Activated naive CD4-positive, alpha-beta T cell treated with anti-CD3 and anti-CD28 coated beads, Interleukin-2, amount 10 ng/mL, durations not matched to agents 7 days and 5 days (primary cell): ENCODE measurements at regions not wholly inside any gene's neighbourhood (a gene's known extent, or its start where the extent isn't known, plus 50 kb on each side); places are given as distances from the start of the nearest gene placed in this dataset.

Experiments
- CTCF ChIA-PET: fragments of 350-600 bp; sonication (Branson Sonifier 250); formaldehyde crosslinking; loops from one replicate; lab custom pipeline; 2021; ENCODE audit warnings: antibody characterized with exemption; lab: Charles Lee
- DNase-seq: peaks from one replicate; pipeline ENCODE4 v3.0.0-alpha.2; 2020
- H3K27ac Mint-ChIP-seq: one replicate; pipeline ENCODE4 v1.8.0; 2021; ENCODE audit warnings: mild to moderate bottlenecking, moderate library complexity, mixed read lengths
- H3K27me3 Mint-ChIP-seq: one replicate; pipeline ENCODE4 v1.8.0; 2021; ENCODE audit warnings: mild to moderate bottlenecking, mixed read lengths
- H3K36me3 Mint-ChIP-seq: one replicate; pipeline ENCODE4 v1.8.0; 2021; ENCODE audit warnings: mixed read lengths
- H3K4me1 Mint-ChIP-seq: one replicate; pipeline ENCODE4 v1.8.0; 2021; ENCODE audit warnings: mixed read lengths
- H3K4me3 Mint-ChIP-seq: one replicate; pipeline ENCODE4 v1.8.0; 2021; ENCODE audit warnings: mild to moderate bottlenecking, moderate library complexity, mixed read lengths
- H3K9me3 Mint-ChIP-seq: one replicate; pipeline ENCODE4 v1.8.0; 2021; ENCODE audit warnings: mixed read lengths

GRCh38 chr5:143498821-143499220 is 95.3 kb upstream of the NR3C1 start:
- Mint-ChIP-seq H3K36me3 (no peaks in the 10 kb centered on the region), H3K27ac (no peak overlapping the region), H3K9me3 (no peaks in the 10 kb centered on the region), H3K27me3 (no peaks in the 10 kb centered on the region), H3K4me3 (no peak overlapping the region), H3K4me1 (no peaks in the 10 kb centered on the region)
- DNase-seq, result no peak
- CTCF ChIA-PET, result no interaction called here

DNA sequence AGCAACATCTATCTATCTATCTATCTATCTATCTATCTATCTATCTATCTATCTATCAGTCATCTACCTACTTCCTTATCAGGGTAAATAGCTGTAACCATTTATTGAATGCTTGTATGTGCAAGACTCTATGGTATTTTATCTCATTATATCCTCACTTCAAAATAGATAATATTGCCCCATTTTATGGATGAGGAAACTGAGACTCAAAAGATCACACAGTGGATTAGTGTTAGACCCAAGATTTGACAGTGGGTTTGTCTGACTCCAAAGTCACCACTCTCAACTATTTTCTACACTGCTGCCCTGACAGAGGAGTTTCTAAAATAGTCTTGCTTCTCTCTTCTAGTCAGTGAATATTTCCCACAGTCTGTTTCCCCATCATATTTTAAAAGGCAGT is 94.3 kb upstream of the NR3C1 start:
- Mint-ChIP-seq H3K27me3 (no peaks in the 10 kb centered on the region), H3K4me1 (no peaks in the 10 kb centered on the region), H3K27ac (no peak overlapping the region), H3K4me3 (no peak overlapping the region), H3K36me3 (no peaks in the 10 kb centered on the region), H3K9me3 (no peaks in the 10 kb centered on the region)
- DNase-seq, result no peak
- CTCF ChIA-PET, result interaction anchor here (0.5 kb wide), 1 partner anchor 26 kb away, joined by 3 read pairs; no protein-coding TSS in a partner anchor

- H3K9me3 Mint-ChIP-seq, result no peaks in the 10 kb centered on the region
- CTCF ChIA-PET, result no interaction called here
Observed at GRCh38 chr5:143496943-143497342, 93.5 kb upstream of the NR3C1 start.

GRCh38 chr5:143495821-143496275 is 92.4 kb upstream of the NR3C1 start:
- DNase-seq, result no peak
- Mint-ChIP-seq H3K4me1 (no peaks in the 10 kb centered on the region), H3K36me3 (no peaks in the 10 kb centered on the region), H3K27ac (no peak overlapping the region), H3K27me3 (no peaks in the 10 kb centered on the region), H3K4me3 (no peak overlapping the region), H3K9me3 (no peaks in the 10 kb centered on the region)
- CTCF ChIA-PET, result no interaction called here

More at GRCh38 chr5:143496943-143497342, 93.5 kb upstream of the NR3C1 start:
- DNase-seq, result no peak
- Mint-ChIP-seq H3K27me3 (no peaks in the 10 kb centered on the region), H3K4me3 (no peak overlapping the region), H3K27ac (no peak overlapping the region), H3K36me3 (no peaks in the 10 kb centered on the region), H3K4me1 (no peaks in the 10 kb centered on the region)

DNA sequence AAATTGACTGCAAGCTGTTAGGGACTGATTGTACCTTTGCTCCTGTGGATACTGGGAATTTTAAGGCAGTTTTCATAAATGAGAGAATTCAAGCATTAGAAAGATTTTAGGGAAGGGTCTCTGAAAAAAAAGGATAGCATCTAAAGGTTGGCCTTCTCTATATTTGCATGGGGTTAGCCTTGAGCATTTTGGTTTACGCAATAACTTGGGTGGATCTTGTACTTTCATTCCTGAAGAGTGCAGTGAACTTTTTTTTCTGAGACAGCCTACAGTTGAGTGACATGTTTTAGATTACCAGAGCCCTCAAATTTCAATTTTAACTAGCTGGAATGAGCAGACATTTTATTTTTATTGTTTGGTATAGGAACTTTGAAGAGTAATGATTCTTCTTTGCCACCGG is 91.6 kb upstream of the NR3C1 start:
- H3K36me3 Mint-ChIP-seq, result no peaks in the 10 kb centered on the region
- CTCF ChIA-PET, result no interaction called here
- no peak overlapping the region for H3K4me3 Mint-ChIP-seq
- H3K27ac Mint-ChIP-seq, result no peak overlapping the region
- no peaks in the 10 kb centered on the region for H3K9me3 Mint-ChIP-seq
- H3K27me3 Mint-ChIP-seq, result no peaks in the 10 kb centered on the region
- DNase-seq, result no peak
- no peaks in the 10 kb centered on the region for H3K4me1 Mint-ChIP-seq

DNA sequence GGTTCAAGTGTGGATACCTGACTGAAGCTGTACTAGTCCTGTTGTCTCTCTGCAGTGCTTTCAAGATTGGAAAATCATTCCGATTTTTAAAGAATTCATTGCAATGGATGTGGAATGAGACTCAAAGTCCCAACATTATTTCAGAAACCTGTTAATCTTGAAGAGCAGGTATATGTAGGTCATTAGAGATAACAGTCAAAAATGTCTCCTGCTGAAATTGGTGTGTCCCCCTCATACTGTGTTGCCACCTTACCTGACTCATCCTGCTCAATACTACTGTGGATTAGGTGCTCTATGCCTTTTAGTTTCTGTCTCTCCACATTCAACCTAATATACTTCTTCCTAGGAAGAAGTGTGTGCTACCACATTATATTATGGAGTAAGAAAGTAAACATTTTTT is 91.1 kb upstream of the NR3C1 start:
- Mint-ChIP-seq H3K4me1 (no peaks in the 10 kb centered on the region), H3K27me3 (no peaks in the 10 kb centered on the region), H3K36me3 (no peaks in the 10 kb centered on the region), H3K27ac (no peak overlapping the region), H3K9me3 (no peaks in the 10 kb centered on the region), H3K4me3 (no peak overlapping the region)
- CTCF ChIA-PET, result no interaction called here
- no peak for DNase-seq

GRCh38 chr5:143494162-143494561 is 90.7 kb upstream of the NR3C1 start:
- Mint-ChIP-seq H3K36me3 (no peaks in the 10 kb centered on the region), H3K27ac (no peak overlapping the region), H3K27me3 (no peaks in the 10 kb centered on the region), H3K4me3 (no peak overlapping the region), H3K4me1 (no peaks in the 10 kb centered on the region), H3K9me3 (no peaks in the 10 kb centered on the region)
- CTCF ChIA-PET, result no interaction called here
- DNase-seq, result no peak

DNA sequence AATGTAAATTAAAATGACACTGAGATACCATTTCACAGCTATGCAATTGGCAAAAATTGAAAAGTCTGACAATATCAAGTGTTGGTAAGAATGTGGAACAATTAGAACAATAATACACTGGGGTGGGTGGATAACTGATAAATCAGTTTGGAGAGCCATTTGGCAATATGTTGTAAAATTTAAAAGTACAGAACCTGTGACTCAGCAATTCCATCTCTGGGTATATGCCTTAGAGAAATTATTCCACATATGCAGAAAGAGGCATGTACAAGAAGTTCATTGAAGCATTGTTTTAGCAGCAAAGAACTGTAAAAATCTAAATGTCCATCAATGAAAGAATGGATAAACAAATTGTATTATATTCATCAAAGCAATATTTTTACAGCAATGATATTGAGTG is 89.3 kb upstream of the NR3C1 start:
- Mint-ChIP-seq H3K4me3 (no peak overlapping the region), H3K36me3 (no peaks in the 10 kb centered on the region), H3K4me1 (no peaks in the 10 kb centered on the region), H3K9me3 (no peaks in the 10 kb centered on the region), H3K27ac (no peak overlapping the region), H3K27me3 (no peaks in the 10 kb centered on the region)
- no peak for DNase-seq
- CTCF ChIA-PET, result no interaction called here

DNA sequence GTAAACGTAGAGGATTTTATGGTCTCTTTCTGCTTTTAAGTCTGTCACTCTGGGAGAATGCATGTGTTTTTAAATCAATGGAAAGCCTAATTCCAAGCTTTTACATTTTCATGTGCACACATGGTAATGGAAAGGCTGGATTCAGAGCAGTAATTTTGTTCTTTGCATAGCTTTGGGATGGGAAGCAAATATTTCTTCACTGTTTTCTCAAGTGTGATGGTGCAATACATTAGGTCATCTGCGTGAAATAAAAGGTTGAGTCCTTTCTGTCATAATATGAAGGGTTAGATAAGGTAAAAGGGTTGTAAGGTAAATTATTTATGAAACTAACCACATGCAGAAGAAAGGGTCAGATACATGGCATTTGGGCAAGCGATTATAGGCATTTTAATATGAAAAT is 88.2 kb upstream of the NR3C1 start:
- H3K4me3 Mint-ChIP-seq, result no peak overlapping the region
- H3K4me1 Mint-ChIP-seq, result no peaks in the 10 kb centered on the region
- no peaks in the 10 kb centered on the region for H3K27me3 Mint-ChIP-seq
- CTCF ChIA-PET, result interaction anchor here (0.8 kb wide), 1 partner anchor 373 kb away, joined by 3 read pairs; no protein-coding TSS in a partner anchor
- no peak overlapping the region for H3K27ac Mint-ChIP-seq
- H3K9me3 Mint-ChIP-seq, result no peaks in the 10 kb centered on the region
- DNase-seq, result no peak
- H3K36me3 Mint-ChIP-seq, result no peaks in the 10 kb centered on the region

GRCh38 chr5:143488381-143488780 is 84.9 kb upstream of the NR3C1 start:
- Mint-ChIP-seq H3K4me1 (no peaks in the 10 kb centered on the region), H3K36me3 (no peaks in the 10 kb centered on the region), H3K4me3 (no peak overlapping the region), H3K27me3 (no peaks in the 10 kb centered on the region), H3K27ac (no peak overlapping the region), H3K9me3 (no peaks in the 10 kb centered on the region)
- CTCF ChIA-PET, result no interaction called here
- DNase-seq, result no peak

- no peaks in the 10 kb centered on the region for H3K4me1 Mint-ChIP-seq
- H3K4me3 Mint-ChIP-seq, result no peak overlapping the region
- no peak for DNase-seq
- H3K27me3 Mint-ChIP-seq, result no peaks in the 10 kb centered on the region
- CTCF ChIA-PET, result no interaction called here
- H3K9me3 Mint-ChIP-seq, result no peaks in the 10 kb centered on the region
- no peak overlapping the region for H3K27ac Mint-ChIP-seq
- no peaks in the 10 kb centered on the region for H3K36me3 Mint-ChIP-seq
Observed at GRCh38 chr5:143484601-143485000, 81.1 kb upstream of the NR3C1 start.

DNA sequence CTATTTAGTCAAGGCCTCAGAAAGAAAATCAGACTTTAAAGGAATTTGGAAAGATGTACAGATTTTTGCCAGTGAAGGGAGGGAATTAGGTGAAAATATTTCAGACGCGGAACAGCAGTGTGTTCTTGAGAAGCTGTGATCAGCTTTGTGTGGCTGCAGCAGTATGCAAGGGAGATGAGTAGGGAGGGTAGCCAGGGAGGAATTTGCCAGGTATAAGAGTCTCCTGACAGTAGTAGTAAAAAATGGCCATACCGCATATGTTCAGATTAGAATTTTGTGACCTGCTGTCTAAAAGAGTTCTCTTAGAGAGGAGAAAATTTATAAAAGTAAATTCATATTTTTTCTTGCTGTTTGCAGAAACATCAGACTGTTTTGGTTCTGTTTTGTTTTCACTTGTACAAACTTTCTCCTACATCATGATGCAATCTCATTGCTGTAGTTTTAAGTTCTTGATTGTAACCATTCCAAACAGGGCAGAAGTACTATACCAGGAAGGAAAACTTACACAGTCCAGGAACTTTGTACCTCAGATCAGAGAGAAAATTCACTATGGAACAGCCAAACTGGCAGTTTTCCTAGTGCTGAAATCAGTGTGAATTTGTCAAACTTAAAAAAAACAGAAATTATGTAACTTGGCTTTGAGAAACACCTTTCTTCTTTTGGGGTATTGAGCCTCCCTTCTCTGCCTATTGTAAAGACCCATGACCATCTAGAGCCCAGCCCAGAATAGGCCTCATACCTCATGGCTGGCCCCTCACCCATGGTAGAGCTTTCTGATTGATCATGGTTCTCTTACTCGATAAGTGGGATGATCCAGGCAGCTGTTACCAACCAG is 78.4 kb upstream of the NR3C1 start:
- DNase-seq, result no peak
- CTCF ChIA-PET, result interaction anchor here (0.6 kb wide), 1 partner anchor 319 kb away, joined by 4 read pairs; no protein-coding TSS in a partner anchor
- Mint-ChIP-seq H3K27ac (no peak overlapping the region), H3K9me3 (no peaks in the 10 kb centered on the region), H3K4me3 (no peak overlapping the region), H3K27me3 (no peaks in the 10 kb centered on the region), H3K36me3 (no peaks in the 10 kb centered on the region), H3K4me1 (no peaks in the 10 kb centered on the region)

- Mint-ChIP-seq H3K9me3 (no peaks in the 10 kb centered on the region), H3K27ac (no peak overlapping the region), H3K27me3 (no peaks in the 10 kb centered on the region), H3K4me1 (no peaks in the 10 kb centered on the region), H3K4me3 (no peak overlapping the region), H3K36me3 (no peaks in the 10 kb centered on the region)
- no peak for DNase-seq
- CTCF ChIA-PET, result interaction anchor here (1.2 kb wide), 1 partner anchor 9 kb away, joined by 3 read pairs; no protein-coding TSS in a partner anchor
Observed at GRCh38 chr5:143480001-143480400, 76.5 kb upstream of the NR3C1 start.

GRCh38 chr5:143479394-143479793 is 75.9 kb upstream of the NR3C1 start:
- CTCF ChIA-PET, result interaction anchor here (1.2 kb wide), 1 partner anchor 10 kb away, joined by 3 read pairs; no protein-coding TSS in a partner anchor
- no peaks in the 10 kb centered on the region for H3K4me1 Mint-ChIP-seq
- H3K27me3 Mint-ChIP-seq, result no peaks in the 10 kb centered on the region
- H3K27ac Mint-ChIP-seq, result no peak overlapping the region
- no peaks in the 10 kb centered on the region for H3K36me3 Mint-ChIP-seq
- H3K4me3 Mint-ChIP-seq, result no peak overlapping the region
- DNase-seq, result no peak
- no peaks in the 10 kb centered on the region for H3K9me3 Mint-ChIP-seq

DNA sequence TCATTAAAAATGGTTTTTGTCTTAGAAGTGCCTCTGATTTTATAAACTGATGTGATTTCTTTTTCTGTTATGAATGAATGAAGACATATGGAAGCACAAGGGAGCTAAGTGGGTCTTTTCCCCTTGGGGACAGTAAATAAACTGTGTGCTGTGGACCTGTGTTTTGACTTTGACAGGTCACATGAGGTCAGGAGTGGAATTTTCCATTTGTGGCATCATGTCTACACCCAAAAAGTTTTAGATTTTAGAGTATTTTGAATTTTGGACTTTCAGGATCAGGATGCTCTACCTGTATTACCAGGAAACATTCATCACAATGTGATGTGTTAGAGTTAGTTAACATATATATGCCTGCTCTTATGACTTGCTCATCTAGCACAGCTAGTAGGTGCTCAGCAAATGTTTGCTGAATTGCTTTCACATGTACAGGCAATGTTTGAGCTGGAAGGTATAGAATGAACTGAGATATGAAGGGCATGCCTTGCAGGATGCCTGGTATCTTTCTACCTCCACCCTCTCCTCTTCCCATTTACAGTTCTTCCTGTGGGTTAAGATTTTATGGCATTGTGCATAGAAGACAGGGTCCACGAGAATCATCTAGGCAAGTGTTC is 73.2 kb upstream of the NR3C1 start:
- CTCF ChIA-PET, result no interaction called here
- Mint-ChIP-seq H3K4me1 (no peaks in the 10 kb centered on the region), H3K27ac (no peak overlapping the region), H3K36me3 (no peaks in the 10 kb centered on the region), H3K27me3 (no peaks in the 10 kb centered on the region), H3K4me3 (no peak overlapping the region), H3K9me3 (no peaks in the 10 kb centered on the region)
- no peak for DNase-seq
